ENCODE measurements at regions not wholly inside any gene's neighbourhood (a gene's known extent, or its start where the extent isn't known, plus 50 kb on each side); places are given as distances from the start of the nearest gene placed in this dataset.

GRCh38 chr18:62665188-62665587 lies 50.2 kb upstream of the PHLPP1 start:
- Histone ChIP-seq H4K8ac (ENCODE audit: low read depth in 2 of 2, low read length in 2 of 2) (no peak overlapping the region), H3K4me2 (ENCODE audit: low read depth, low read length) (no peak overlapping the region), H3K27me3 (ENCODE audit: control insufficient read depth, insufficient read depth, low read length) (no peaks in the 10 kb centered on the region; the same call in 1 of the 2 replicates), H3K36me3 (ENCODE audit: control insufficient read depth, insufficient read depth, low read length) (no peaks in the 10 kb centered on the region), H2BK20ac (ENCODE audit: low read depth, low read length) (no peak overlapping the region), H3K79me1 (ENCODE audit: low read depth in 1 of 2, low read length in 2 of 2) (no peaks in the 10 kb centered on the region), H3K9ac (ENCODE audit: low read depth, low read length) (no peak overlapping the region), H2BK5ac (ENCODE audit: low read depth, low read length, poor library complexity, severe bottlenecking) (no peak overlapping the region), H4K20me1 (ENCODE audit: insufficient read depth, low read length) (no peaks in the 10 kb centered on the region), H3K4me3 (ENCODE audit: insufficient read depth, low read depth, low read length) (no peak overlapping the region), H3K9me1 (ENCODE audit: insufficient read depth, low read length) (0 out of 2 replicates have a peak, but pooled peaks cover 2% of the 10 kb centered on the region), H4K91ac (ENCODE audit: insufficient read depth, low read depth, low read length) (no peak overlapping the region), H2BK15ac (ENCODE audit: low read depth, low read length) (no peak overlapping the region), H3K18ac (ENCODE audit: low read depth, low read length) (no peak overlapping the region), H3K4ac (ENCODE audit: low read depth, low read length) (no peak overlapping the region), H2AK5ac (ENCODE audit: low read depth, low read length) (no peak overlapping the region), H2AFZ (replicated peaks; ENCODE audit: low read length, poor library complexity) (no peak overlapping the region), H3K56ac (ENCODE audit: extremely low read depth, insufficient read depth, low read length) (no peak overlapping the region), H4K5ac (ENCODE audit: low read depth, low read length) (no peak overlapping the region), H3K4me1 (ENCODE audit: control insufficient read depth, insufficient read depth, low read length) (no peaks in the 10 kb centered on the region), H3K27ac (ENCODE audit: insufficient read depth, low read length) (no peak overlapping the region), H3K23ac (ENCODE audit: low read depth, low read length) (no peak overlapping the region), H2AK9ac (replicated peaks; ENCODE audit: low read depth, low read length, poor library complexity) (no peak overlapping the region), H3K9me3 (ENCODE audit: control insufficient read depth, insufficient read depth, low read length) (no peaks in the 10 kb centered on the region), H3K14ac (replicated peaks; ENCODE audit: low read depth, low read length) (no peak overlapping the region), H2BK120ac (ENCODE audit: low read depth, low read length) (no peak overlapping the region)
- intact Hi-C loops (cut with micrococcal nuclease) (no loop called here), in situ Hi-C loops (cut with MboI; ENCODE audit: low sequenced_read_pairs) (no loop called here), dilution Hi-C loops (cut with HindIII; ENCODE audit: low sequenced_read_pairs, unreplicated experiment) (no loop called here)
- no peak for ATAC-seq (ENCODE audit: low read depth)
- TF ChIP-seq RFX5 (IDR thresholded peaks at IDR 0.05; ENCODE audit: low read depth, low read length): no peak
- no peak for TF ChIP-seq RCOR1 (IDR thresholded peaks at IDR 0.05; ENCODE audit: insufficient replicate concordance, low read length)
- TF ChIP-seq MXI1 (IDR thresholded peaks at IDR 0.05; ENCODE audit: borderline replicate concordance, low read depth, low read length): no peak
- no peak for TF ChIP-seq MAZ (IDR thresholded peaks at IDR 0.05; ENCODE audit: borderline replicate concordance, low read depth, low read length)
- TF ChIP-seq BHLHE40 (IDR thresholded peaks at IDR 0.05; ENCODE audit: low read depth, low read length): no peak
- TF ChIP-seq POLR2A (IDR thresholded peaks at IDR 0.05; ENCODE audit: low read depth, low read length): no peak
- TF ChIP-seq CEBPB (IDR thresholded peaks at IDR 0.05; ENCODE audit: low read depth, low read length): no peak
- TF ChIP-seq CTCF (conservative IDR thresholded peaks at IDR 0.05; ENCODE audit: low read depth, low read length): no peak
- TF ChIP-seq CHD1 (IDR thresholded peaks at IDR 0.05; ENCODE audit: low read depth, low read length): no peak
- no peak for TF ChIP-seq MAFK (IDR thresholded peaks at IDR 0.05; ENCODE audit: low read depth, low read length)
- no peak for TF ChIP-seq SMC3 (IDR thresholded peaks at IDR 0.05; ENCODE audit: low read depth, low read length)
- TF ChIP-seq USF2 (IDR thresholded peaks at IDR 0.05; ENCODE audit: low read depth, low read length): no peak
- TF ChIP-seq FOS (IDR thresholded peaks at IDR 0.05; ENCODE audit: low read depth, low read length): no peak
- no peak for TF ChIP-seq NFE2L2 (IDR thresholded peaks at IDR 0.05; ENCODE audit: low read depth, low read length)
- no peak for TF ChIP-seq RAD21 (IDR thresholded peaks at IDR 0.05; ENCODE audit: low read length)
- POLR2A ChIA-PET (ENCODE audit: unreplicated experiment): no interaction called here
- BruUV-seq (replicated peaks): no TSS peak
- no CpG with 5 or more reads among the region's 4 CpGs for WGBS, 2 experiments (ENCODE audit: extremely low coverage in 2 of 2, insufficient read length in 1 of 2)
- CTCF ChIA-PET: no interaction called here
- DNase-seq: no peak

Data from IMR-90 (cell line).